WERI-Rb-1 (cell line): ENCODE measurements at regions not wholly inside any gene's neighbourhood (a gene's known extent, or its start where the extent isn't known, plus 50 kb on each side); places are given as distances from the start of the nearest gene placed in this dataset.

Experiments
- DNase-seq: peaks from one replicate; pipeline ENCODE4 v3.0.0-alpha.2; 2020
- H3K27ac ChIP-seq: fragments of 250-450 bp; sonication (Bioruptor Pico); 2 replicates; pipeline ENCODE4 v1.5.1; 2020; ENCODE audit warnings: mild to moderate bottlenecking, moderate library complexity
- H3K27me3 ChIP-seq: fragments of 250-450 bp; sonication (Bioruptor Pico); 2 replicates; pipeline ENCODE4 v1.5.1; 2021; ENCODE audit warnings: mild to moderate bottlenecking, low read depth, moderate library complexity; ENCODE audit not compliant: insufficient read depth, severe bottlenecking
- H3K36me3 ChIP-seq: fragments of 250-450 bp; sonication (Bioruptor Pico); 2 replicates; pipeline ENCODE4 v1.5.1; 2020; ENCODE audit warnings: mild to moderate bottlenecking, moderate library complexity
- H3K4me3 ChIP-seq: 2 replicates; pipeline ENCODE4 v1.5.1; 2011; ENCODE audit warnings: low read depth, mild to moderate bottlenecking, control low read depth, low read length
- H3K9me3 ChIP-seq: fragments of 250-450 bp; sonication (Bioruptor Pico); 2 replicates; pipeline ENCODE4 v1.5.1; 2021; ENCODE audit warnings: mild to moderate bottlenecking, moderate library complexity; ENCODE audit not compliant: severe bottlenecking
- CTCF ChIP-seq: IDR thresholded peaks from 2 replicates; pipeline ENCODE4 v1.5.1; 2011; ENCODE audit warnings: low read depth, mild to moderate bottlenecking, control low read depth, inconsistent platforms, low read length

GRCh38 chr5:38714703-38715355 lies 131.0 kb upstream of the OSMR start:
- no peaks in the 10 kb centered on the region for H3K27me3 ChIP-seq
- no peaks in the 10 kb centered on the region for H3K9me3 ChIP-seq
- no peak for TF ChIP-seq CTCF
- H3K27ac ChIP-seq, result no peak overlapping the region
- no peaks in the 10 kb centered on the region for H3K36me3 ChIP-seq
- no peak for DNase-seq
- H3K4me3 ChIP-seq, result no peak overlapping the region

GRCh38 chr5:38715696-38716095 lies 130.1 kb upstream of the OSMR start:
- no peak for DNase-seq
- Histone ChIP-seq H3K9me3 (no peaks in the 10 kb centered on the region), H3K4me3 (no peak overlapping the region), H3K27me3 (no peaks in the 10 kb centered on the region), H3K27ac (no peak overlapping the region), H3K36me3 (no peaks in the 10 kb centered on the region)
- no peak for TF ChIP-seq CTCF

GRCh38 chr5:38716516-38716915 lies 129.3 kb upstream of the OSMR start:
- H3K9me3 ChIP-seq, result no peaks in the 10 kb centered on the region
- H3K27ac ChIP-seq, result no peak overlapping the region
- H3K4me3 ChIP-seq, result no peak overlapping the region
- no peak for DNase-seq
- H3K36me3 ChIP-seq, result no peaks in the 10 kb centered on the region
- no peaks in the 10 kb centered on the region for H3K27me3 ChIP-seq
- no peak for TF ChIP-seq CTCF

- H3K4me3 ChIP-seq, result no peak overlapping the region
- peak overlapping the region; percentile 3; the same call in 1 of the 2 replicates for H3K27ac ChIP-seq
- TF ChIP-seq CTCF, result no peak
- no peaks in the 10 kb centered on the region for H3K36me3 ChIP-seq
- H3K27me3 ChIP-seq, result no peaks in the 10 kb centered on the region
- H3K9me3 ChIP-seq, result no peaks in the 10 kb centered on the region
- DNase-seq, result peak; percentile 62
Observed at GRCh38 chr5:38718771-38719391, 126.9 kb upstream of the OSMR start.

- no peak for DNase-seq
- no peak for TF ChIP-seq CTCF
- H3K9me3 ChIP-seq, result no peaks in the 10 kb centered on the region
- no peak overlapping the region for H3K27ac ChIP-seq
- H3K4me3 ChIP-seq, result no peak overlapping the region
- H3K27me3 ChIP-seq, result no peaks in the 10 kb centered on the region
- H3K36me3 ChIP-seq, result no peaks in the 10 kb centered on the region
Observed at GRCh38 chr5:38719403-38719802, 126.4 kb upstream of the OSMR start.

GRCh38 chr5:38719916-38720315 lies 125.9 kb upstream of the OSMR start:
- Histone ChIP-seq H3K27ac (no peak overlapping the region), H3K4me3 (no peak overlapping the region), H3K9me3 (no peaks in the 10 kb centered on the region), H3K36me3 (no peaks in the 10 kb centered on the region), H3K27me3 (no peaks in the 10 kb centered on the region)
- DNase-seq, result no peak
- TF ChIP-seq CTCF, result no peak
